ENCODE measurements at regions not wholly inside any gene's neighbourhood (a gene's known extent, or its start where the extent isn't known, plus 50 kb on each side); places are given as distances from the start of the nearest gene placed in this dataset.

- Histone ChIP-seq H3K36me3 (no peaks in the 10 kb centered on the region), H3K4me1 (no peaks in the 10 kb centered on the region), H3K27ac (no peak overlapping the region), H3K9me3 (no peaks in the 10 kb centered on the region), H3K4me3 (no peak overlapping the region), H3K27me3 (no peaks in the 10 kb centered on the region)
- ATAC-seq (no peak), DNase-seq (no peak)
- intact Hi-C loops (cut with DNase I) = no loop called here
- no peak for TF ChIP-seq CTCF (IDR thresholded peaks at IDR 0.05)
- WGBS, 4 donors = 56 to 71% (median 63%) methylated on average over 2 of the region's 2 CpGs
Measured at GRCh38 chr2:22253171-22253570, 1129.4 kb downstream of the TDRD15 start.

GRCh38 chr2:22261165-22261564 lies 1123.8 kb upstream of the KLHL29 start:
- no peak for TF ChIP-seq POLR2A (IDR thresholded peaks at IDR 0.05)
- TF ChIP-seq CTCF (IDR thresholded peaks at IDR 0.05) = no peak
- DNase-seq (no peak), ATAC-seq (no peak)
- Histone ChIP-seq H3K36me3 (no peaks in the 10 kb centered on the region), H3K27ac (no peak overlapping the region), H3K9me3 (peaks cover 0 to 11% (median 2%) of the 10 kb centered on the region in 12 donors), H3K4me3 (no peak overlapping the region), H3K4me1 (no peaks in the 10 kb centered on the region), H3K27me3 (no peaks in the 10 kb centered on the region)
- WGBS, 4 donors = 91 to 96% (median 94%) methylated on average over 7 of the region's 7 CpGs
- intact Hi-C loops (cut with DNase I) = no loop called here

DNA sequence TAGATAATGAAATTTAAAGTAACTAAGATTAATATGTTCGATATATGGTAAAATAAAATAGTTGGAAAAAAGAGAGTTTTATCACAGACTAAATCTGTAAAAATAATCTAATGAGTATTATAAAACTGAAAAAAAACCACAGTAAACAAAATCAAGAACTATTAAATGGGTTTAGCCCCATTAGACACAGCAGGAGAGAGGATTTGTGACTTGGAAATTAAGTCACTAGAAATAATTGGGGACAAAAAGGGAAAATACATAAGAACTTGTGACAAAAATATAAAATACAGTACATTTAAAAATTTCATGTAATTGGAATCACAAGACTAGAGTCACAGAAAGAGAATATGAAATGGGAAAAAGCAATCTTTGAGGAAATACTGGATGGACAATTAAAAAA lies 1114.6 kb upstream of the KLHL29 start:
- 96 to 100% (median 98%) methylated on average over 1 of the region's 1 CpG for WGBS, 4 donors

GRCh38 chr2:22273853-22274252 lies 1111.1 kb upstream of the KLHL29 start:
- H3K27me3 ChIP-seq = no peaks in the 10 kb centered on the region
- 52 to 88% (median 63%) methylated on average over 1 of the region's 1 CpG for WGBS, 4 donors
- intact Hi-C loops (cut with DNase I) = no loop called here
- H3K27ac ChIP-seq = no peak overlapping the region
- ATAC-seq = no peak
- TF ChIP-seq CTCF (IDR thresholded peaks at IDR 0.05) (no peak), POLR2A (IDR thresholded peaks at IDR 0.05) (no peak)
- H3K4me1 ChIP-seq = no peaks in the 10 kb centered on the region
- H3K36me3 ChIP-seq = no peaks in the 10 kb centered on the region
- no peak for DNase-seq
- H3K4me3 ChIP-seq = no peak overlapping the region
- peaks cover 0 to 12% (median 2%) of the 10 kb centered on the region in 12 donors for H3K9me3 ChIP-seq

More for the DNA sequence above, 1114.6 kb upstream of the KLHL29 start:
- ATAC-seq (no peak), DNase-seq (no peak)
- TF ChIP-seq POLR2A (IDR thresholded peaks at IDR 0.05) (no peak), CTCF (IDR thresholded peaks at IDR 0.05) (no peak)
- H3K4me1 ChIP-seq = no peaks in the 10 kb centered on the region
- intact Hi-C loops (cut with DNase I) = no loop called here
- no peaks in the 10 kb centered on the region for H3K27me3 ChIP-seq
- no peak overlapping the region for H3K27ac ChIP-seq
- H3K4me3 ChIP-seq = no peak overlapping the region
- peaks cover 0 to 12% (median 2%) of the 10 kb centered on the region in 12 donors for H3K9me3 ChIP-seq
- no peaks in the 10 kb centered on the region for H3K36me3 ChIP-seq

Data from heart left ventricle (tissue), 16 donors.